Bronchial epithelial cell (primary cell): ENCODE measurements at regions not wholly inside any gene's neighbourhood (a gene's known extent, or its start where the extent isn't known, plus 50 kb on each side); places are given as distances from the start of the nearest gene placed in this dataset.

Experiments used
- DNase-seq: peaks from one replicate; pipeline ENCODE4 v3.0.0-alpha.2; 2010; ENCODE audit warnings: low read depth
- FAIRE-seq: peaks from 2 replicates; lab custom pipeline; 2011; peaks lifted over from hg19 to GRCh38; lab: Jason Lieb, UNC
- H3K27me3 ChIP-seq: 2 replicates; pipeline ENCODE4 v1.5.1; 2011; ENCODE audit warnings: low read length; ENCODE audit not compliant: control insufficient read depth, insufficient read depth
- H3K36me3 ChIP-seq: 2 replicates; pipeline ENCODE4 v1.5.1; 2011; ENCODE audit warnings: low read length; ENCODE audit not compliant: control insufficient read depth, insufficient read depth
- H3K4me3 ChIP-seq: 2 replicates; pipeline ENCODE4 v1.5.1; 2011; ENCODE audit warnings: mild to moderate bottlenecking, low read depth, low read length, control low read depth
- TF ChIP-seq, protein P1 (sequence below): IDR thresholded peaks from 2 replicates; pipeline ENCODE4 v1.5.1; 2011; ENCODE audit warnings: mild to moderate bottlenecking, moderate library complexity, low read length, control low read depth, inconsistent platforms; ENCODE audit not compliant: insufficient read depth, severe bottlenecking

DNA sequence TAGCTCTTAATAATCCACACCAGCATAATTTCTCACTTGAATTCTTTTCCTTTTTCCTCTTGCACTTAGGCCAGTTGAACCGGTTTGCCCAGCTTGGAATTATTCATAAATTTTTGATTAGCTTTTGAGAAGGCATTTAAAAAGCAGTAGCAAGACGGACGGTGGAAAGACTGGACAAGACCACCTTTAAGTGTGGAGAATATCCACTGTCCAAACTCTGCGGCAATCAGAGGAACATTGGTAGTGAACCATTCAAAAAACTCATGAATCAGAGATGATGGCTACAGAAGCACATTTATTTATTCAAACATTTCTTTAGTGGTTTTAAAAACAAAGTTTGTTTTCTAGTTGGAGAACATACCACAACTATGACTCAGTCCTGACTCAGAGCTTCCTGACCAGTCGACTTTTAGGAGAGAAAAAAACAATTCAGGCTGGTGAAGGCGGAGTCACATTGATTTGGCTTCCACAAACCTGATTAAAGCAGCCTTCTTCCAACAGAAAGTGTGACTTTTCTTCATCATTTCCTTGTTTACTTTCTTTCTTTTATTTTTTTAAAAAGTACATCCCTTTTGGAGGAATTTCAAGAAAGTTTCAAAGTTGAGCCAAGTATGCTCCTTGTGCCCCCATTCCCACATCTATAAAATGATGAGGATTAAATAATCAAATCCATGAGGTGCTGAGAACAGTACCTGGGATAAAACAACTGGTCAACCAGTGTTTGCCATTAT is 128.8 kb downstream of the ADSS2 start:
- Histone ChIP-seq H3K4me3 (peak overlapping the region; percentile 17), H3K36me3 (no peaks in the 10 kb centered on the region), H3K27me3 (no peaks in the 10 kb centered on the region)
- FAIRE-seq (no peak), DNase-seq (peak; percentile 98)
- TF ChIP-seq, protein P1, sequence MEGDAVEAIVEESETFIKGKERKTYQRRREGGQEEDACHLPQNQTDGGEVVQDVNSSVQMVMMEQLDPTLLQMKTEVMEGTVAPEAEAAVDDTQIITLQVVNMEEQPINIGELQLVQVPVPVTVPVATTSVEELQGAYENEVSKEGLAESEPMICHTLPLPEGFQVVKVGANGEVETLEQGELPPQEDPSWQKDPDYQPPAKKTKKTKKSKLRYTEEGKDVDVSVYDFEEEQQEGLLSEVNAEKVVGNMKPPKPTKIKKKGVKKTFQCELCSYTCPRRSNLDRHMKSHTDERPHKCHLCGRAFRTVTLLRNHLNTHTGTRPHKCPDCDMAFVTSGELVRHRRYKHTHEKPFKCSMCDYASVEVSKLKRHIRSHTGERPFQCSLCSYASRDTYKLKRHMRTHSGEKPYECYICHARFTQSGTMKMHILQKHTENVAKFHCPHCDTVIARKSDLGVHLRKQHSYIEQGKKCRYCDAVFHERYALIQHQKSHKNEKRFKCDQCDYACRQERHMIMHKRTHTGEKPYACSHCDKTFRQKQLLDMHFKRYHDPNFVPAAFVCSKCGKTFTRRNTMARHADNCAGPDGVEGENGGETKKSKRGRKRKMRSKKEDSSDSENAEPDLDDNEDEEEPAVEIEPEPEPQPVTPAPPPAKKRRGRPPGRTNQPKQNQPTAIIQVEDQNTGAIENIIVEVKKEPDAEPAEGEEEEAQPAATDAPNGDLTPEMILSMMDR: no peak

DNA sequence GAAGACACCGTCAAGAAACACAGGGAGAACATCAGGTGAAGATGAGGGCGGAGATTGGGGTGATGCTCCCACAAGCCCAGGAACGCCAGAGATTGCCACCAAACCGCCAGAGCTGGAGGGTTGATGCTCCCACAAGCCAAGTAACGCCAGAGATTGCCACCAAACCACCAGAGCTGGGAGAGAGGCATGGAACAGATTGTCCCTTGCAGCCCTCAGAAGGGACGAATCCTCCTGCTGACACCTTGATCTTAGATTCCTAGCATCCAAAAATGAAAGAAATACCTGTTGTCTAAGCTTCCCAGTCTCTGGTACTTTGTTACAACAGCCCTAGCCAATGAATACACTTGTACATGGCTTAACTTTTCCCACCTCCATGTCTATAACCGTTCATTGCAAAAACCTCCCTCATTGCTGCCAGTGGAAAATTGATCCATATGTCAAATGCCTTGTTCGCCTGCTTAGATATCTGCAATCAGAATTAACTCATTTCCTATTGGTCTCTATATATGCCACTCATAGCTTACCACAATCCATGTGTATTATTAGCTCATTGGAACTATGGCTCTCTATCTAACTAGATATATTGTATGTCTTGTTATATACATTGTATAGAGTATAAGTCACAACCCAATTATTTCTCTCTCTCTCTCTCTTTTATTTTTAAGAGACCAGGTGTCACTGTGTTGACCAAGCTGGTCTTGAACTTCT is 127.4 kb downstream of the ADSS2 start:
- no peak for DNase-seq
- no peaks in the 10 kb centered on the region for H3K36me3 ChIP-seq
- H3K4me3 ChIP-seq: no peak overlapping the region
- no peak for FAIRE-seq
- TF ChIP-seq, protein P1: no peak
- H3K27me3 ChIP-seq: no peaks in the 10 kb centered on the region

DNA sequence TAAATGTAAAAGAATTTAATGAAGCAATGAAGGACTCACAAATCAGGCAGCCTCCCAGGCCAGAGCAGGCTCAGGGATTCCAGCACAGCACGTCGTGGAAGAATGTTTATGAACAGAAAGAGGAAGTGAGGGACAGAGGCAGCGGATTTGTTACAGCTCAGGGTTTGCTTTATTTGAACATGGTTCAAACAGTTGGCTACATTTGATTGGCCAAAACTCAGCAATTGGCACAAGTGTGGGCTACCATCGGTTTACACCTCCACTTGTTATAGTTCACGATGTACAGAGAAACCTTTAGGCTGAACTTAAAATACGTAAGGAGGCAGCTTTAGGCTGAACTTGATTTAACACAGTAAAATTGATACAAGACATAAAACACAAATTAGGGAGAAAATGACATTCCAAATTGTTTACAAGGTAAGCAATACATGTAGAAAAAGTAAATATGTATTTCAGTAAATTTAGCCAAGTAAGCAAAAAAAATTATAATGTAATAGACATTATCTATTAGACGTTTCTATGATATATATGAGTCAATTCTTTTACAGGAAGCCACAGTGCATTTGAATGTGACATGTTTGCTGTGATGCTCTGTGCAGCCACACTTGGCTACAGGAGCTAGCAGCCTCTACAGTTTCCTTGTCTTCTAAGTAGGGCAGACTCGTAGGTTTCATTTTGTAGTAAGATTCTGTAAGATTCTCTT is 126.5 kb downstream of the ADSS2 start:
- DNase-seq (no peak), FAIRE-seq (no peak)
- H3K4me3 ChIP-seq: no peak overlapping the region
- H3K36me3 ChIP-seq: no peaks in the 10 kb centered on the region
- H3K27me3 ChIP-seq: no peaks in the 10 kb centered on the region
- TF ChIP-seq, protein P1: no peak

DNA sequence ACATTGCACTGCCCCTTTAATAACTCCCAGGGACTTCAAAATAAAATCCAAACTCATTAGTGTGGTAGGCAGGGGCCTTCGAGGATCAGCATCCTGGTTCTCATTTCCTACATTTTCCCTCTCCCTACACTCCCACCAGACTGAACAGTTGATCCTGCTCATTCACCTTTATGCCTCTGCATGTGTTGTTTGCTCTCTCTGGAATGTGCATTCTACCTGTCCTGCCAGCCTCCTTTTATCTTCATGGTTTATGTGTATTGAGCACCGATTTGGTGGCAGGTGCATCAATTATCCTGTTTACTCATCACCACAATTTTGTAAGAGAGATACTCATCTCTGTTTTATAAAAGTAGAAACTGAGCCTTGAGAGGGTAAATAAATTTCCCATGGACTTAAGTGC is 125.0 kb downstream of the ADSS2 start:
- H3K4me3 ChIP-seq: no peak overlapping the region
- H3K27me3 ChIP-seq: no peaks in the 10 kb centered on the region
- FAIRE-seq: no peak
- DNase-seq: no peak
- H3K36me3 ChIP-seq: no peaks in the 10 kb centered on the region
- TF ChIP-seq, protein P1: no peak

DNA sequence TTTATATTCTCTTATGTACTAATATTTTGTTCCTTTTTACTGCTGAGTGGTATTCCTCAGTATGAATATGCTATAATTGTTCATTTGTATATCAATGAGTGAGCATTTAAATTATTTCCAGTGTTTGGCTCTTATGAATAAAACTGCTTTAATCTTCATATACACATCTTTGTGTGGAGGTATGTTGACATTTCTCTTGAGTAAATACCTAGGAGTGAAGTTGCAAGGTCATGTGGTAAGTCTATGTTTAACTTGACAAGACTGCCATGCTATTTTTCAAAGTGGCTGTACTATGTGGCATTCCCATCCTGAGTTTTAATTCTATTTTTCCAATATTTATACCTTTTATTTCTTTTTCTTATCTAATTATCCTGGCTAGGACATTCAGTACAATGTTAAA is 124.2 kb downstream of the ADSS2 start:
- FAIRE-seq (no peak), DNase-seq (no peak)
- no peaks in the 10 kb centered on the region for H3K27me3 ChIP-seq
- TF ChIP-seq, protein P1: no peak
- no peak overlapping the region for H3K4me3 ChIP-seq
- no peaks in the 10 kb centered on the region for H3K36me3 ChIP-seq
